Stimulated activated CD8-positive, alpha-beta memory T cell treated with anti-CD3 and anti-CD28 coated beads, Interleukin-15, amount 100 ng/mL, for 48 hours (primary cell): ENCODE measurements at regions not wholly inside any gene's neighbourhood (a gene's known extent, or its start where the extent isn't known, plus 50 kb on each side); places are given as distances from the start of the nearest gene placed in this dataset.

Source experiments
- DNase-seq, 2 donors: peaks; one replicate each; pipeline ENCODE4 v3.0.0-alpha.2; 2020; ENCODE audit warnings: low read depth in 2 of 2

GRCh38 chr9:99399474-99399873 is 177.4 kb downstream of the SEC61B start:
- no peak for DNase-seq

GRCh38 chr9:99400184-99400731 is 178.2 kb downstream of the SEC61B start:
- no peak for DNase-seq

- DNase-seq = no peak
Observed at GRCh38 chr9:99401680-99402504, 179.8 kb downstream of the SEC61B start.

- DNase-seq = no peak
Observed at GRCh38 chr9:99403371-99403770, 181.3 kb downstream of the SEC61B start.

- DNase-seq = no peak
Observed at GRCh38 chr9:99405359-99405758, 183.3 kb downstream of the SEC61B start.

GRCh38 chr9:99406939-99407338 is 184.9 kb downstream of the SEC61B start:
- no peak for DNase-seq

- no peak for DNase-seq
Observed at GRCh38 chr9:99411068-99411467, 189.0 kb downstream of the SEC61B start.

GRCh38 chr9:99411479-99412115 is 189.5 kb downstream of the SEC61B start:
- no peak for DNase-seq

GRCh38 chr9:99412606-99413005 is 190.5 kb downstream of the SEC61B start:
- no peak for DNase-seq

- DNase-seq = no peak
Observed at GRCh38 chr9:99414321-99414720, 192.2 kb downstream of the SEC61B start.

- no peak for DNase-seq
Observed at GRCh38 chr9:99415606-99416005, 193.5 kb downstream of the SEC61B start.

GRCh38 chr9:99416007-99416406 is 193.9 kb downstream of the SEC61B start:
- no peak for DNase-seq

- no peak for DNase-seq
Observed at GRCh38 chr9:99419070-99419469, 197.0 kb downstream of the SEC61B start.

GRCh38 chr9:99421369-99421768 is 199.3 kb downstream of the SEC61B start:
- DNase-seq = no peak

GRCh38 chr9:99425124-99425523 is 203.0 kb downstream of the SEC61B start:
- DNase-seq = no peak

- no peak for DNase-seq
Observed at GRCh38 chr9:99425923-99426842, 204.1 kb downstream of the SEC61B start.

GRCh38 chr9:99427260-99427659 is 205.2 kb downstream of the SEC61B start:
- DNase-seq = no peak

- DNase-seq = no peak
Observed at GRCh38 chr9:99430301-99430700, 208.2 kb downstream of the SEC61B start.

GRCh38 chr9:99431103-99431502 is 209.0 kb downstream of the SEC61B start:
- no peak for DNase-seq

GRCh38 chr9:99432075-99432474 is 210.0 kb downstream of the SEC61B start:
- no peak for DNase-seq

GRCh38 chr9:99433095-99433494 is 211.0 kb downstream of the SEC61B start:
- DNase-seq = no peak

GRCh38 chr9:99433555-99433954 is 211.5 kb downstream of the SEC61B start:
- DNase-seq = peak; percentile 64 to 70
